ENCODE measurements at regions not wholly inside any gene's neighbourhood (a gene's known extent, or its start where the extent isn't known, plus 50 kb on each side); places are given as distances from the start of the nearest gene placed in this dataset.

- in situ Hi-C loops (cut with MboI) = no loop called here
- ChIA-PET POLR2A (no interaction called here), SMC1A (ENCODE audit: uncharacterized antibody, unreplicated experiment) (interaction anchor here (0.9 to 1.5 kb wide), 2 partner anchors 8 to 14 kb away, joined by 3 to 5 read pairs; no protein-coding TSS in a partner anchor)
These were observed 728.9 kb downstream of the PCDH18 start for GRCh38 chr4:136803433-136803832.

GRCh38 chr4:136800248-136800647 is 732.0 kb downstream of the PCDH18 start:
- DNase-seq (ENCODE audit: low read depth, low spot score) = no peak
- WGBS (ENCODE audit: insufficient coverage, insufficient replicate concordance, low lambda C conversion rate, missing lambda C conversion rate) = 2% methylated on average over 3 of the region's 3 CpGs
- TF ChIP-seq USF2 (IDR thresholded peaks at IDR 0.05; ENCODE audit: borderline replicate concordance, low read depth, low read length) (no peak), MTA2 (IDR thresholded peaks at IDR 0.05; ENCODE audit: low read depth) (no peak), CUX1 (IDR thresholded peaks at IDR 0.05; ENCODE audit: insufficient replicate concordance, low read depth, low read length) (no peak), SMAD1 (IDR thresholded peaks at IDR 0.05; ENCODE audit: low read depth, partially characterized antibody) (no peak), RELB (IDR thresholded peaks at IDR 0.05; ENCODE audit: low read depth) (no peak), NFYB (IDR thresholded peaks at IDR 0.05; ENCODE audit: insufficient read depth, low read depth, low read length) (no peak), MTA3 (IDR thresholded peaks at IDR 0.05; ENCODE audit: borderline replicate concordance, low read length) (no peak)

More at GRCh38 chr4:136803433-136803832, 728.9 kb downstream of the PCDH18 start:
- ATAC-seq (no peak), FAIRE-seq (no peak), DNase-seq (ENCODE audit: low read depth, low spot score) (no peak)
- no peaks in the 10 kb centered on the region for H3K27me3 ChIP-seq (replicated peaks in 1 of 2; ENCODE audit: control insufficient read depth in 2 of 2, insufficient read depth in 2 of 2, low read length in 1 of 2)
- BruUV-seq (replicated peaks) = no TSS peak
- H3K4me1 ChIP-seq (ENCODE audit: control insufficient read depth, insufficient read depth, low read length) = no peaks in the 10 kb centered on the region
- WGBS (ENCODE audit: insufficient coverage, insufficient replicate concordance, low lambda C conversion rate, missing lambda C conversion rate) = 43% methylated on average over 3 of the region's 3 CpGs
- H3K4me2 ChIP-seq (ENCODE audit: control insufficient read depth, insufficient read depth) = no peak overlapping the region
- no peaks in the 10 kb centered on the region for H3K36me3 ChIP-seq (ENCODE audit: control insufficient read depth in 2 of 2, insufficient read depth in 2 of 2, low read length in 1 of 2)
- intact Hi-C loops (cut with micrococcal nuclease; ENCODE audit: unreplicated experiment) = no loop called here
- H3K79me2 ChIP-seq (ENCODE audit: control insufficient read depth, insufficient read depth, low read length) = no peaks in the 10 kb centered on the region
- RAD21 ChIA-PET (ENCODE audit: unreplicated experiment) = no interaction called here
- H2AFZ ChIP-seq (ENCODE audit: control insufficient read depth, low read depth, low read length) = no peak overlapping the region
- CTCF ChIA-PET = interaction anchor here (0.7 kb wide), 1 partner anchor 11 kb away, joined by 3 read pairs; no protein-coding TSS in a partner anchor
- no peaks in the 10 kb centered on the region for H4K20me1 ChIP-seq (ENCODE audit: control insufficient read depth, insufficient read depth)
- no peak overlapping the region for H3K27ac ChIP-seq (ENCODE audit: control insufficient read depth, insufficient read depth)
- no peak overlapping the region for H3K4me3 ChIP-seq
- H3K9me3 ChIP-seq (replicated peaks; ENCODE audit: control insufficient read depth, insufficient read depth, low read length) = no peaks in the 10 kb centered on the region
- no peak overlapping the region for H3K9ac ChIP-seq (ENCODE audit: control insufficient read depth, insufficient read depth, low read length)
- no peak for TF ChIP-seq CHD1 (IDR thresholded peaks at IDR 0.05; ENCODE audit: low read depth, low read length)
- no peak for TF ChIP-seq IKZF2 (IDR thresholded peaks at IDR 0.05)
- no peak for TF ChIP-seq PAX5 (IDR thresholded peaks at IDR 0.05; ENCODE audit: borderline replicate concordance, low read depth, low read length)
- no peak for TF ChIP-seq ATF7 (IDR thresholded peaks at IDR 0.05; ENCODE audit: low read depth)
- no peak for TF ChIP-seq NBN (IDR thresholded peaks at IDR 0.05)
- no peak for TF ChIP-seq BHLHE40 (IDR thresholded peaks at IDR 0.05; ENCODE audit: borderline replicate concordance in 1 of 2, low read depth in 2 of 2, low read length in 1 of 2)

More at GRCh38 chr4:136800248-136800647, 732.0 kb downstream of the PCDH18 start:
- Histone ChIP-seq H2AFZ (ENCODE audit: control insufficient read depth, low read depth, low read length) (no peak overlapping the region), H3K9me3 (replicated peaks; ENCODE audit: control insufficient read depth, insufficient read depth, low read length) (no peaks in the 10 kb centered on the region), H3K79me2 (ENCODE audit: control insufficient read depth, insufficient read depth, low read length) (no peaks in the 10 kb centered on the region), H3K27me3 (replicated peaks in 1 of 2; ENCODE audit: control insufficient read depth in 2 of 2, insufficient read depth in 2 of 2, low read length in 1 of 2) (no peaks in the 10 kb centered on the region), H3K9ac (ENCODE audit: control insufficient read depth, insufficient read depth, low read length) (no peak overlapping the region), H3K36me3 (ENCODE audit: control insufficient read depth in 2 of 2, insufficient read depth in 2 of 2, low read length in 1 of 2) (no peaks in the 10 kb centered on the region), H4K20me1 (ENCODE audit: control insufficient read depth, insufficient read depth) (no peaks in the 10 kb centered on the region), H3K4me3 (no peak overlapping the region), H3K27ac (ENCODE audit: control insufficient read depth, insufficient read depth) (no peak overlapping the region), H3K4me2 (ENCODE audit: control insufficient read depth, insufficient read depth) (no peak overlapping the region), H3K4me1 (ENCODE audit: control insufficient read depth, insufficient read depth, low read length) (no peaks in the 10 kb centered on the region)
- in situ Hi-C loops (cut with MboI) (no loop called here), intact Hi-C loops (cut with micrococcal nuclease; ENCODE audit: unreplicated experiment) (no loop called here)
- FAIRE-seq (no peak), ATAC-seq (no peak)
- BruUV-seq (replicated peaks) = no TSS peak
- POLR2A ChIA-PET = no interaction called here
- SMC1A ChIA-PET (ENCODE audit: uncharacterized antibody, unreplicated experiment) = interaction anchor here (1.1 kb wide), 1 partner anchor 87 kb away, joined by 3 read pairs; no protein-coding TSS in a partner anchor
- RAD21 ChIA-PET (ENCODE audit: unreplicated experiment) = no interaction called here
- CTCF ChIA-PET = no interaction called here
